ENCODE measurements at regions not wholly inside any gene's neighbourhood (a gene's known extent, or its start where the extent isn't known, plus 50 kb on each side); places are given as distances from the start of the nearest gene placed in this dataset.

DNA sequence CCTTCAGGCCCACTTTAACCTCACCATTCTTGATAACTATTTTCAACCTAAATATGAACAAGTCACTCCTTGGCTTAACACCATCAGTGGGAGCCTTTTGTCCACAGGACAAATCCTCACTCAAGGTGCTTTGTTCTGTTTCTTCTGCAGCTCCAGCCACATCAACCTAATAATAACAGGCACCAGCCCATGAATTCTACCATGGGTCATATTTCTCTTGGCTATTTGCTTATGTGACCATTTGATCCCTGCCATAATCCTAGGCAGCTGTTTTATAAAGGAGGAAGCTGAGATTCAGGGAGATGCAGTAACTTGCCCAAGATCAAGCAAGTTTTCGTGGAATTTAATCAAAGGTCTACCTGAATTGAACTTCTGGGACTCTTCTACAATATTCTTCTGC, 561.3 kb downstream of the DHX35 start:
- TF ChIP-seq, protein P1, sequence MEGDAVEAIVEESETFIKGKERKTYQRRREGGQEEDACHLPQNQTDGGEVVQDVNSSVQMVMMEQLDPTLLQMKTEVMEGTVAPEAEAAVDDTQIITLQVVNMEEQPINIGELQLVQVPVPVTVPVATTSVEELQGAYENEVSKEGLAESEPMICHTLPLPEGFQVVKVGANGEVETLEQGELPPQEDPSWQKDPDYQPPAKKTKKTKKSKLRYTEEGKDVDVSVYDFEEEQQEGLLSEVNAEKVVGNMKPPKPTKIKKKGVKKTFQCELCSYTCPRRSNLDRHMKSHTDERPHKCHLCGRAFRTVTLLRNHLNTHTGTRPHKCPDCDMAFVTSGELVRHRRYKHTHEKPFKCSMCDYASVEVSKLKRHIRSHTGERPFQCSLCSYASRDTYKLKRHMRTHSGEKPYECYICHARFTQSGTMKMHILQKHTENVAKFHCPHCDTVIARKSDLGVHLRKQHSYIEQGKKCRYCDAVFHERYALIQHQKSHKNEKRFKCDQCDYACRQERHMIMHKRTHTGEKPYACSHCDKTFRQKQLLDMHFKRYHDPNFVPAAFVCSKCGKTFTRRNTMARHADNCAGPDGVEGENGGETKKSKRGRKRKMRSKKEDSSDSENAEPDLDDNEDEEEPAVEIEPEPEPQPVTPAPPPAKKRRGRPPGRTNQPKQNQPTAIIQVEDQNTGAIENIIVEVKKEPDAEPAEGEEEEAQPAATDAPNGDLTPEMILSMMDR (conservative IDR thresholded peaks at IDR 0.05 in 1 of 2, IDR thresholded peaks at IDR 0.05 in 1 of 2; ENCODE audit: extremely low read depth in 1 of 2, insufficient read depth in 1 of 2, low read depth in 1 of 2, low read length in 2 of 2), result no peak
- TF ChIP-seq EZH2 (IDR thresholded peaks at IDR 0.05; ENCODE audit: borderline replicate concordance, low read length), result no peak
